ENCODE measurements at regions not wholly inside any gene's neighbourhood (a gene's known extent, or its start where the extent isn't known, plus 50 kb on each side); places are given as distances from the start of the nearest gene placed in this dataset.

- TF ChIP-seq CTCF (IDR thresholded peaks at IDR 0.05; ENCODE audit: low read depth, low read length, poor library complexity, severe bottlenecking), result no peak
- TF ChIP-seq EZH2phosphoT487 (IDR thresholded peaks at IDR 0.05; ENCODE audit: borderline replicate concordance, low read length), result no peak
Observed at GRCh38 chr22:49079027-49079725, 748.5 kb downstream of the BRD1 start.
